Mesothelial cell of epicardium (in vitro differentiated cells): ENCODE measurements at regions not wholly inside any gene's neighbourhood (a gene's known extent, or its start where the extent isn't known, plus 50 kb on each side); places are given as distances from the start of the nearest gene placed in this dataset.
"Not testable (repeated sequence)": the region's sequence is repeated elsewhere in the genome, so short reads cannot be mapped to it uniquely, and the experiment has no call there.

Experiments used
- DNase-seq, 2 experiments: peaks; one replicate each; pipeline ENCODE4 v3.0.0; 2021; ENCODE audit warnings: low spot score in 2 of 2; ENCODE audit not compliant: unreplicated experiment in 2 of 2
- H3K27ac Mint-ChIP-seq: 2 replicates; pipeline ENCODE4 v1.8.0; 2021; ENCODE audit warnings: mixed read lengths
- H3K27me3 Mint-ChIP-seq: 2 replicates; pipeline ENCODE4 v1.8.0; 2021; ENCODE audit warnings: low read depth, mixed read lengths
- H3K36me3 Mint-ChIP-seq: 2 replicates; pipeline ENCODE4 v1.8.0; 2021; ENCODE audit warnings: mixed read lengths
- H3K4me1 Mint-ChIP-seq: 2 replicates; pipeline ENCODE4 v1.8.0; 2021; ENCODE audit warnings: mixed read lengths
- H3K4me3 Mint-ChIP-seq: 2 replicates; pipeline ENCODE4 v1.8.0; 2021; ENCODE audit warnings: mild to moderate bottlenecking, moderate library complexity, mixed read lengths
- H3K9me3 Mint-ChIP-seq: 2 replicates; pipeline ENCODE4 v1.8.0; 2021; ENCODE audit warnings: mixed read lengths
- CTCF ChIP-seq: fragments of 200-600 bp; sonication (generic); IDR thresholded peaks from one replicate; pipeline ENCODE4 v1.5.0; 2021; ENCODE audit warnings: antibody characterized with exemption; ENCODE audit not compliant: unreplicated experiment

GRCh38 chr4:45423896-45424295 is 697.5 kb upstream of the GNPDA2 start:
- no peaks in the 10 kb centered on the region for H3K27me3 Mint-ChIP-seq
- no peak overlapping the region for H3K27ac Mint-ChIP-seq
- no peaks in the 10 kb centered on the region for H3K4me1 Mint-ChIP-seq
- no peak for DNase-seq
- no peak for TF ChIP-seq CTCF
- no peak overlapping the region for H3K4me3 Mint-ChIP-seq
- peaks cover 30% of the 10 kb centered on the region for H3K9me3 Mint-ChIP-seq
- H3K36me3 Mint-ChIP-seq = no peaks in the 10 kb centered on the region

- DNase-seq, H3K27ac Mint-ChIP-seq, H3K36me3 Mint-ChIP-seq, H3K27me3 Mint-ChIP-seq, H3K4me1 Mint-ChIP-seq, H3K4me3 Mint-ChIP-seq: not testable (repeated sequence)
- H3K9me3 Mint-ChIP-seq = peaks cover 30% of the 10 kb centered on the region
These were observed 693.8 kb upstream of the GNPDA2 start for GRCh38 chr4:45420091-45420674.

GRCh38 chr4:45410701-45411210 is 684.4 kb upstream of the GNPDA2 start:
- no peaks in the 10 kb centered on the region for H3K27me3 Mint-ChIP-seq
- TF ChIP-seq CTCF = no peak
- no peak overlapping the region for H3K27ac Mint-ChIP-seq
- H3K9me3 Mint-ChIP-seq = no peaks in the 10 kb centered on the region
- no peaks in the 10 kb centered on the region for H3K4me1 Mint-ChIP-seq
- H3K4me3 Mint-ChIP-seq = no peak overlapping the region
- DNase-seq = no peak
- H3K36me3 Mint-ChIP-seq = no peaks in the 10 kb centered on the region

GRCh38 chr4:45409536-45409935 is 683.2 kb upstream of the GNPDA2 start:
- H3K9me3 Mint-ChIP-seq = peaks cover 3% of the 10 kb centered on the region
- H3K36me3 Mint-ChIP-seq = no peaks in the 10 kb centered on the region
- TF ChIP-seq CTCF = no peak
- H3K4me1 Mint-ChIP-seq = no peaks in the 10 kb centered on the region
- no peaks in the 10 kb centered on the region for H3K27me3 Mint-ChIP-seq
- no peak overlapping the region for H3K4me3 Mint-ChIP-seq
- no peak for DNase-seq
- no peak overlapping the region for H3K27ac Mint-ChIP-seq

- H3K9me3 Mint-ChIP-seq = peaks cover 8% of the 10 kb centered on the region
- no peak for TF ChIP-seq CTCF
These were observed 682.6 kb upstream of the GNPDA2 start for GRCh38 chr4:45408996-45409395.

GRCh38 chr4:45399116-45399515 is 672.8 kb upstream of the GNPDA2 start:
- no peaks in the 10 kb centered on the region for H3K4me1 Mint-ChIP-seq
- H3K27ac Mint-ChIP-seq = no peak overlapping the region
- no peak for TF ChIP-seq CTCF
- H3K36me3 Mint-ChIP-seq = no peaks in the 10 kb centered on the region
- H3K27me3 Mint-ChIP-seq = no peaks in the 10 kb centered on the region
- no peak overlapping the region for H3K4me3 Mint-ChIP-seq
- H3K9me3 Mint-ChIP-seq = peaks cover 50% of the 10 kb centered on the region
- DNase-seq = no peak

More at GRCh38 chr4:45408996-45409395, 682.6 kb upstream of the GNPDA2 start:
- Mint-ChIP-seq H3K27me3 (no peaks in the 10 kb centered on the region), H3K27ac (no peak overlapping the region), H3K36me3 (no peaks in the 10 kb centered on the region), H3K4me1 (no peaks in the 10 kb centered on the region), H3K4me3 (no peak overlapping the region)
- no peak for DNase-seq
